ENCODE measurements at regions not wholly inside any gene's neighbourhood (a gene's known extent, or its start where the extent isn't known, plus 50 kb on each side); places are given as distances from the start of the nearest gene placed in this dataset.

DNA sequence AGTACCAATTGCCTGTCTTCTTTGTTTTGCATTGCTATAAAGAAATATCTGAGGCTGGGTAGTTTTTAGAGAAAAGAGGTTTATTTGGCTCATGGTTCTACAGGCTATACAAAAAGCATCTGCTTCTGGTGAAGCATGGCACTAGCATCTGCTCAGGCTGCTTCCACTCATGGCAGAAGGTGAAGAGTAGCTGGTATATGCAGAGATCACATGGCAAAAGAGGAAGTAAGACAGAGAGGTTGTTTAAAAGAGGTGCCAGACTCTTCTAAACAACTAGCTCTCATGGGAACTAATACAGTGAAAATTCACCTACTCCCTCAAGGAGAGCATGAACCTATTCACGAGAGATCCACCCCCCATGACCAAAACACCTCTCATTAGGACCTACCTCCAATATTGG, 56.7 kb upstream of the GUCA2B start:
- DNase-seq (ENCODE audit: extremely low read depth, low read depth): no peak

- DNase-seq (ENCODE audit: extremely low read depth, low read depth): no peak
Observed at GRCh38 chr1:42089246-42089645, 64.0 kb upstream of the GUCA2B start.

- no peak for DNase-seq (ENCODE audit: extremely low read depth, low read depth)
Observed at GRCh38 chr1:42086146-42086545, 67.1 kb upstream of the GUCA2B start.

DNA sequence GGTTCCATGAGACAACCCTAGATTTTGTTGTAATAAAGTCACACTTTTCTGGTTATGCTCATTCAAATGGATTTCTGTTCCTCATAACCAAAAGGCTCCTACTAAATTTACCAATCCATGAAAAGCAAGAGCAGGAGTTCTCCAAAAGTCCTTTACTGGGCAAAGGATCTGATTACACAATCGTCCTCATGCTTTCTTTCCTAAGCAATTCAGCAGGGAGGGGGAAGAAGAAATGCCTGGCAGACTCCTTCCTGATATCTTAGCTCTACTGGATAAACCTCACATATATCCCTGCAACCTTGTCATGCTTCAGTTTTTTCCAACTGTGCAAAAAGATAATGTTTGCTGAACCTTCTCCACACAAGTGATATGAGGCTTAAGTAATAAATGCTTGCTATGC, 67.6 kb upstream of the GUCA2B start:
- no peak for DNase-seq (ENCODE audit: extremely low read depth, low read depth)

- DNase-seq (ENCODE audit: extremely low read depth, low read depth): no peak
Observed at GRCh38 chr1:42081475-42081874, 71.7 kb upstream of the GUCA2B start.

GRCh38 chr1:42075179-42075578, 78.0 kb upstream of the GUCA2B start:
- no peak for DNase-seq (ENCODE audit: extremely low read depth, low read depth)

GRCh38 chr1:42070996-42071395, 82.2 kb upstream of the GUCA2B start:
- DNase-seq (ENCODE audit: extremely low read depth, low read depth): no peak

GRCh38 chr1:42057800-42058199, 95.4 kb upstream of the GUCA2B start:
- no peak for DNase-seq (ENCODE audit: extremely low read depth, low read depth)

DNA sequence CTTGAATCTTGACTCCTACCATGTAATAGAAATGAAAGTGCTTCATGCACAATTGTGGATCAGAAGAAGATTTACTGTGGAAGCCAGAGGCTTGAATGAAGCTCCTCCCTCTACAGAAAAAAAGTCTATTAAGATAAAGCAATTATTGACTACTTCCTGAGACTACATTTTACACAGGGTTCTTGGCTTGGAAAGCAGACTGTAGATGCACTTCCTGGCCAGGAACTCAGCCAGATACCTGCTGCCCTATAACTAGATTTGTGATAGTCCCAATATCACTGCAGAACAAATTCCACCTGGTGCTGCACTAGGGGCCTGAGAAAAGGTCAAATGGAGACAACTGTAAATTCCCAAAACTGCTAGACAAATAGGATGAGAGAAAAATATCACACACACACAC, 96.8 kb upstream of the GUCA2B start:
- DNase-seq (ENCODE audit: extremely low read depth, low read depth): no peak

DNA sequence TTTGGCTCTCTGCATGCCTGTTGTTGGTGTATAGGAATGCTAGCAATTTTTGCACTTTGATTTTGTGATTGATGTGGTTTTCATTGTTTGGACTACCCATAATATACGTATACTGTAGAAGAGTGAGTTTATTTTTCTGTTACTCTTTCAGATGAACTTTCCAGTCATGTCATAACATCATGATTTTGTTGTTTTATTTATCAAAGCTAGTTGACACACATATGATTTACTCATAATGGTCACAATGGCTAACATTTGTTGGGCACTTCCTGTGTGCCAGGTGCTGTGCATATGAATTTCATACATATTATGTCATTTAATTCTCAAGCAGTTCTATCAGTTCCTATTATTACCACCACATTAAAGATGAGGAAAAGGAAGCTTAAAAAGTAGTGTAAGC, 98.1 kb upstream of the GUCA2B start:
- no peak for DNase-seq (ENCODE audit: extremely low read depth, low read depth)

- no peak for DNase-seq (ENCODE audit: extremely low read depth, low read depth)
Observed at GRCh38 chr1:42052072-42052699, 101.0 kb upstream of the GUCA2B start.

GRCh38 chr1:42047508-42047880, 105.7 kb upstream of the GUCA2B start:
- no peak for DNase-seq (ENCODE audit: extremely low read depth, low read depth)

DNA sequence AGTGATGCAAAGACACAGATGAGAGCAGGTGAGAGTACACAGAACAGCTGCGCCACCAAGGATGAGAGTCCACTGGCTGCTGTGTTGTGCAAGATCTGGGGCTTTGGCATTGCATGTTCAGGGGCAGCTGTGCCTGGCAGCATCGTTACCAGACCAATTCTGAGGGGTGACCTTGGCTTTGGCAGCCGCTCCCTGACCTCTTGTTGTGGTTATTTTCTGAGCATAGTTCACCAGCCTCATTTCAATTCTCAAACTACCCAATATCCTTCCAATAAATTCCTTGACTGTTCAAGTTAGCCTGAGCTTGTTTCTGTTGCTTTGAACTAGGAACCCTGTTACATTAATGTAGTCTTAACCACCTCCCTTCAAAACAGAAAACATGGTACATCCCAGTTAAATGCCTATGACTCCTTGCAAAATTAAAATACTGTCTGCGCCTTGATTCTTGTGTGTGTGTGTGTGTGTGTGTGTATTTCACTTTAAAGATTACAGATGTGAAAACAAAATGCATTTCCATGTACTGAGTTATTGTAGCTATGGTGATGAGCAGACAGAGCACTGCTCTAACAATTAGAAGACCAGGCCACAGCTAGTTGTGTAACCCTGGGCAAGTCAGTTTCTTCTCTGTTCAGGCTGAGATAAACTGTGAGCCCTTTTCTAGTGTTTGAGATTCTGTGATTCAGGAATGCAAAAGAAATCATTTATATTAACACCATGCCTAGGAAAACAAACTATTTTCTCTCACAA, 106.3 kb upstream of the GUCA2B start:
- no peak for DNase-seq (ENCODE audit: extremely low read depth, low read depth)

- DNase-seq (ENCODE audit: extremely low read depth, low read depth): no peak
Observed at GRCh38 chr1:42044346-42044745, 108.9 kb upstream of the GUCA2B start.

DNA sequence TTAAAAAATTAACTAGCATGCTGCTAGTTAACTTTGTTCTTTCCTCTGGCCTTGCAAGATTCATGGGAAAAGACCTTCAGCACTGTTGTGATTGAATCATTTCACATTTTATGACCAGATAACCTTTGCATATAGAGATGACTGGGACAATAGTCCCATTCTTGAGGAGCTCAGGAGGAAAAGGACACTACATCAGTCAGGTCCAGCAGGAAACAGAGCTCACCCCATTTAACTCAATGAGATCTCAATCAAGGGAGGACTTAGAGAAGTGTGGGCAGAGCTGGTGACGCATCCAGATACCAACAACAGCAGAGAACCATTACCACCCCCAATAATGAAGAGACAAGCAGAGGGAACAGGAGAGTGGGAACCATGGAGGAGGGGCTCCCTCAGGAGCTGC, 109.4 kb upstream of the GUCA2B start:
- DNase-seq (ENCODE audit: extremely low read depth, low read depth): no peak

DNA sequence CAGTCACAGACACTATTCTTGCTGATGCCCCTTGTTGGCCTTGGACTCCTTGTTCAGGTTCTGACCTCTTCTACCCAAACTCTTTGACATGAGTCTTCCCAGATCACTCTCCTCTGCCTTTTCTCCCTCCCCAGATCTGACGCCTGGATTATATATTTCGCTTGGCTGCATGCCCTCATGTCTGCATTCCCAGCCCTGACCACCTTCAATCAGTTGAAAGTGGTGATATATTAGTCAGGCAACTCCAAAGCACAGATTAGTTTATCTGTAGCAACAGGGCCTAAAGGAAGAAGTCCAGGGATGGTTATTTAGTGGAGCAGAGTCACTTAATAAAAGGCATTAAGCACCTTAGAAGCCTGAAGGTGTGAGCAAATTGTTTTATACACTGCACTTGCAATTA, 110.0 kb upstream of the GUCA2B start:
- DNase-seq (ENCODE audit: extremely low read depth, low read depth): no peak

GRCh38 chr1:42041031-42041430, 112.2 kb upstream of the GUCA2B start:
- no peak for DNase-seq (ENCODE audit: extremely low read depth, low read depth)

DNA sequence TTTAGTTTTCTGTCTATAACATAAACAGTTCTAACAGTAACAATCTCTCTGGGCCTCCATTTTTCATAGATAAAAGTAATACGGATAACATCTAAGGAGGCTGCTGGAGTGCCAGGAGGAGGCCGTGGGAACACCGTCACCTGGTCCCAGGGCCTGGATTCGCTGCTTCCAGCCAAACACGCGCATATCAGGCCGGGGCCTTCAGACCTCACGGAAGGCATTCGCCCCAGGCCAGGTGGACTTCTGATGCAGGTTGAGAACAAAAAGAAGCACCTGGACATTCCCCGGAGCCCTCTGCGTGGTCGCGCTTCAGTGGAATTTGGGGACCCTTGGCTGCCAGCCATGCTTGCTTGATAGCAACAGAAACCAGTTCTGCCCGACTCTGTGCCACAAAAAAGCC, 113.1 kb upstream of the GUCA2B start:
- no peak for DNase-seq (ENCODE audit: extremely low read depth, low read depth)

DNA sequence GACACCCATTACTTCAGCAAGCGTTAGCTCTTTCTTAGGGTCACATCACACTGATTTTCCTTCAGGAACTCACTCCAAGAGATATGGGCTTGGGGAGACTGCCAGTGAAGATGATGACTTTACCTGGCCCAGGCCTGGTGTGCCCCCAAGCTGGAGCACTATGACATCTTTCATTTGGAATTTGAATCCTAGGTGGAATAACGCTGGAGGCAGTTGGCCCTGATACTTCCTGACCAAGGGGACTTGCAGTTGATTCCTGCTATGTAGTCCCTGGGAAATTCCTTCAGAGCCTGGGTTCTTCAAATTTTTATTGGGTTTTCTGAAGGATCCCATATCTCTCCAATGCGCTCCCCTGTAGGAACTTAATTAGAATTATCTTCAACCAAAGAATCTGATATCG, 114.9 kb upstream of the GUCA2B start:
- no peak for DNase-seq (ENCODE audit: extremely low read depth, low read depth)

GRCh38 chr1:42037586-42037985, 115.6 kb upstream of the GUCA2B start:
- no peak for DNase-seq (ENCODE audit: extremely low read depth, low read depth)

- no peak for DNase-seq (ENCODE audit: extremely low read depth, low read depth)
Observed at GRCh38 chr1:42037161-42037560, 116.0 kb upstream of the GUCA2B start.

DNA sequence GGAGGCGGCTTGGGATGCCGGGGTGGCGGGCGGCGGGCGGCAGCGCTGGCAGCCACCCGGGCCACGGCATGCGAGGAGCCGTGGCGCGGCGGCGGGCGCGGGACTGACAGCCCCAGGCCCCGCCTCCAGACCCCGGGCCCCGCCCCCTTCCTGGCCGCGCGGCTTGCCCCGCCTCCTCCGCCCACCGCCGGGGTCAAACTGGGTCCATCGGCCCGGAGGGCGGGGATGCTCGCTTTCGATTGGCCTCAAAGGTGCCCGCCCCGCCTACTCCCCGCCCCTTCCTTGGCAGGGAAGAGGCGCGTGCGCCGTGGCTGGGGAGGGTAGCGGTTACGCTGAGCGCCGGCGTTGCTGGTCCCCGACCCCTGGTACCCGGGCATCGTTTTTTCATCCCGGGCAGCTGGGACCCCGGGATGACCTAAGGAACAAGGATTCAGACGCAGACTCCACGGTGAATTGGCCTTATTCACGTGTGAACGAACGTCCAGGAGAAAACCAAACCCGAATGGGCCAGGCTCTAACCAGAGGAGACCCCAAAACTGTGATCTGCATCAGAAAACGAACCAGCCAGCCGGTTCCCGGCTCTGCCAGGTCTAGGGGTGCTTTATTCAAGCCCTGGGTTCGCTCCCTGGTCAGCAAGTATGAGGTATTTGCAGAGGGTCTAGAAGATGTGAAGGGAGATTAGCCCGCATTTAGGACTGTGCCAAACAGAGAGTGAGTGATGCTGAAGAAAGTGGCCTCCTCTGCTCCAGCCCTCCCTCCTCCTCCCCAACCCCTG, 117.2 kb upstream of the GUCA2B start:
- DNase-seq (ENCODE audit: extremely low read depth, low read depth): peak; percentile 84
